ENCODE measurements at regions not wholly inside any gene's neighbourhood (a gene's known extent, or its start where the extent isn't known, plus 50 kb on each side); places are given as distances from the start of the nearest gene placed in this dataset.

- TF ChIP-seq HDGF (IDR thresholded peaks at IDR 0.05) (no peak), ESRRA (IDR thresholded peaks at IDR 0.05; ENCODE audit: borderline replicate concordance, low read depth) (no peak), MYNN (IDR thresholded peaks at IDR 0.05) (no peak), MYNN (CRISPR knock-in tag; IDR thresholded peaks at IDR 0.05) (no peak), CHD7 (IDR thresholded peaks at IDR 0.05; ENCODE audit: low read depth, low read length) (no peak), NR2C2 (CRISPR knock-in tag; IDR thresholded peaks at IDR 0.05) (no peak), NR2C2 (tag; IDR thresholded peaks at IDR 0.05) (no peak), ZNF121 (CRISPR knock-in tag; conservative IDR thresholded peaks at IDR 0.05) (no peak), CTCF (IDR thresholded peaks at IDR 0.05 in 2 of 3, conservative IDR thresholded peaks at IDR 0.05 in 1 of 3; ENCODE audit: insufficient read depth in 2 of 3, low read depth in 1 of 3, low read length in 3 of 3) (no peak), RERE (CRISPR knock-in tag; IDR thresholded peaks at IDR 0.05; ENCODE audit: borderline replicate concordance) (no peak), SMARCA5 (IDR thresholded peaks at IDR 0.05) (no peak), PATZ1 (CRISPR knock-in tag; IDR thresholded peaks at IDR 0.05; ENCODE audit: borderline replicate concordance) (no peak), ZFP30 (CRISPR knock-in tag; IDR thresholded peaks at IDR 0.05; ENCODE audit: borderline replicate concordance) (no peak), ZC3H11A (IDR thresholded peaks at IDR 0.05; ENCODE audit: low read depth, low read length) (no peak), ZBTB8A (IDR thresholded peaks at IDR 0.05; ENCODE audit: partially characterized antibody) (no peak)
Measured at GRCh38 chr6:3920321-3920720, 71.1 kb downstream of the FAM50B start.
